ENCODE measurements at regions not wholly inside any gene's neighbourhood (a gene's known extent, or its start where the extent isn't known, plus 50 kb on each side); places are given as distances from the start of the nearest gene placed in this dataset.

DNA sequence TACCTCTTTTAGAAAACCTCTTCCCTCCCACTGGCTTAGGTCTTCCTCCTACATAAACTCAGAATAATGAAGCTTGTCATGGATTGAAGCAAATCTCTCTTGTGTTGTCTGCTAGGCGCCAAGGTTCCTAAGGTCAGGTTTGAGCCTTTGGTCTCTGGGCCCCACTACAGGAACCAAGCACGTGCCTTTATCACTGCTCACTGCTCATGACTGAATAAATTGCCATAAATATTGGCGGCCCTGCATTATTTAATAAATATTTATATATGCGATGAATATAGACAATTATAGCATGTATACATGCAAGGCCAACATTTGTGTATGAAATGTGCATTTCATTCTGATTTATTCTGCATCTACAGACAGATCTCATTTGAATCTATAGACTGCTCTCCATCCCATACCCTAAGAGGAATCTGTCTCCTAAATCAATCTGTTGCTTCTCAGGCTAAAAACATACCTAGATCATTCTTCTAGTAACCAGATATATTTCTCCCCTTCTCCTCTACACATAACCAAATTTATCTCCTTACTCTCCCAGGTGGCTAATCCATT, 1717.6 kb upstream of the TENM3 start:
- H3K4me3 Mint-ChIP-seq: no peak overlapping the region
- ATAC-seq (replicated peaks; ENCODE audit: extremely low read depth, poor library complexity, severe bottlenecking) (no peak), DNase-seq (ENCODE audit: low spot score in 2 of 2) (no peak)
- H3K36me3 Mint-ChIP-seq (ENCODE audit: insufficient read depth): peaks cover 2% of the 10 kb centered on the region
- H3K9me3 Mint-ChIP-seq: peaks cover 10% of the 10 kb centered on the region
- no peaks in the 10 kb centered on the region for H3K27me3 Mint-ChIP-seq
- H3K4me1 Mint-ChIP-seq: no peaks in the 10 kb centered on the region
- no peak overlapping the region for H3K27ac Mint-ChIP-seq (ENCODE audit: low read depth)

DNA sequence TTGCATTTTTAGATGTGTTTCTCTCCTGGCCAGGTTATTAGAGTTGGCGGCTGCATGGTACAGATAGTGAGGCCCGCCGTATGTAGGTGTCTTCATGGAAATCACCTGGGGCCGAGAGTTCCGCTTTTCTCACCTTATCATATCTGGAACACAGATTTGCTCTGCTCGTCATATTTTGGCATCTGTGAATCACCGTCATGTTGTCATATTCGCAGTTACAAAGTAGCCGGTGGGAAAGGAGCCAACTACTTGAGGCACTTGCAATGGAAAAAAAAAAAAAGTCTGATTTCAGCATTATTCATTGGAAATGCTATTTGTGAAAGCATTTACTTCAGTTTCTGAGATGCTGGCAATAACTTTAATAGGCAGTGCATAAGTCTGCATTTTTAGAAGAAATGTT, 1715.2 kb upstream of the TENM3 start:
- Mint-ChIP-seq H3K4me1 (no peaks in the 10 kb centered on the region), H3K9me3 (peaks cover 19% of the 10 kb centered on the region), H3K27me3 (no peaks in the 10 kb centered on the region), H3K27ac (ENCODE audit: low read depth) (no peak overlapping the region), H3K4me3 (no peak overlapping the region), H3K36me3 (ENCODE audit: insufficient read depth) (peaks cover 2% of the 10 kb centered on the region)
- no peak for DNase-seq (ENCODE audit: low spot score in 2 of 2)
- ATAC-seq (replicated peaks; ENCODE audit: extremely low read depth, poor library complexity, severe bottlenecking): no peak

DNA sequence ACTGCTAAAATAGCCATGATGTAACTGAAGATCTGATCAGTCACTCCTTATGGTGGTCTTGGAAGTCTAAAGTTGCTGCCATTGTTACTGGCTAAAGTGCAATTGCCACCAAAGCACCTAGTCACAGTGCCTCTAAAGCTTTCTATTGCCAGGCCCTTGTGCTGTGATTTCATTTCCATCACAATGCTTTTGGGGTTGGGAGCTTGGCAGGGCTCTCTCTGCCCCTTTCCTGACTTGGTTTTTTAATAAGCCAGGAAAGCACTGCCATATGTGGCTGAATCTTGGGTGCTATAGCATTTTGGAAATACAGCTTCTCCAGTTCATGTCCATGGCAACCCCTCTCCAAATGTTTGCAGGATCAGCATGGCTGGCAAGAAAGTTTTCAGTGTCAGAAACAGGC, 1712.4 kb upstream of the TENM3 start:
- Mint-ChIP-seq H3K4me3 (no peak overlapping the region), H3K27ac (ENCODE audit: low read depth) (no peak overlapping the region), H3K9me3 (peaks cover 15% of the 10 kb centered on the region), H3K4me1 (no peaks in the 10 kb centered on the region), H3K27me3 (no peaks in the 10 kb centered on the region), H3K36me3 (ENCODE audit: insufficient read depth) (peaks cover 2% of the 10 kb centered on the region)
- DNase-seq (ENCODE audit: low spot score in 2 of 2): no peak
- ATAC-seq (replicated peaks; ENCODE audit: extremely low read depth, poor library complexity, severe bottlenecking): no peak

DNA sequence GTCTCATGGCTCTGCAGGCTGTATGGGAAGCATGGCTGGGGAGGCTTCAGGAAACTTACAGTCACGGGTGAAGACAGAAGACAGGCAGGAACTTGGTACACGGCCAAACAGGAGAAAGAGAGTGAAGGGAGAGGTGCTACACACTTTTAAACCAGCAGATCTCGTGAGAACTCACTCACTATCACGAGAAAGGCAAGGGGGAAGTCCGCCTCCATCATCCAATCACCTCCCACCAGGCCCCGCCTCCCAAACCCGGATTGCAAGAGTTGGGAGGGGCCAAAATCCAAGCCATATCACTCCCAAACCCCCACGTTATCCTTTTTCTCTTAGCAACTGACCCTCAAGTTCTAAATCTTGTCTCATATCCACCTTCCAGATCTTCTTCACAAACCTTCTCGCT, 1710.5 kb upstream of the TENM3 start:
- DNase-seq (ENCODE audit: low spot score in 2 of 2) (no peak), ATAC-seq (replicated peaks; ENCODE audit: extremely low read depth, poor library complexity, severe bottlenecking) (no peak)
- Mint-ChIP-seq H3K4me1 (no peaks in the 10 kb centered on the region), H3K27me3 (no peaks in the 10 kb centered on the region), H3K36me3 (ENCODE audit: insufficient read depth) (peaks cover 2% of the 10 kb centered on the region), H3K9me3 (peaks cover 15% of the 10 kb centered on the region), H3K4me3 (no peak overlapping the region), H3K27ac (ENCODE audit: low read depth) (no peak overlapping the region)

DNA sequence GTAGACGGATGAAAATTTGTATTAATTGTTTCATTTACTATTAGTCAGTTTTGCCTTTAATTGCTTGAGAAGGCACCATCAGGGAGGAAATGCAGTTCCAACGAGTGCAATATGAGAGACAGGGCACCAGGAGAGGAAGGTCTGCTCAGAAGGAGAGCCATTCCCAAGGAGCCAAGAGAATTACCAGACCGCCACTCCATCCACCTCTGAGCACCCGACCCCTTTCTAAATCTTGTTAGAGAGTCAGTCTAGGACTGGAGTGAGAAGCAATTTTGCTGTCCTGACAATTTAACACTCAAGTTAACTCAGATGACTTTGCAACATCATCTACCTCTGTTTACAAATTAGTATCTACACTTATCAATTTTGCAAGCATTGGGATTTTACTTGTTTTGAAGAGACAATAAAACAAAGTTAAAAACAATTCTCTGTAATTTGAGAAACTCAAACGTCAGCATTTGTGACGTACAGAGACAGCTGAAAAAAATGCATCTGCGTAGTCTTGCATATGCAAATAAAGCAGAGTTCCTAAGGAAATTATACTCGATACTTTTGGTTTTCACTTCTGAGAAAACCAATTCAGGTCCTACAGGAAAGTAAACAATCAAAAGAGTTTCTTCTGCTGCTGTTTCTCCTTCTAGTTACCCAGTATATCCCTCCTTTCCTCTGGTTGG, 1704.7 kb upstream of the TENM3 start:
- H3K9me3 Mint-ChIP-seq: peaks cover 23% of the 10 kb centered on the region
- no peak overlapping the region for H3K27ac Mint-ChIP-seq (ENCODE audit: low read depth)
- no peaks in the 10 kb centered on the region for H3K36me3 Mint-ChIP-seq (ENCODE audit: insufficient read depth)
- DNase-seq (ENCODE audit: low spot score in 2 of 2) (no peak), ATAC-seq (replicated peaks; ENCODE audit: extremely low read depth, poor library complexity, severe bottlenecking) (no peak)
- H3K4me3 Mint-ChIP-seq: no peak overlapping the region
- H3K27me3 Mint-ChIP-seq: no peaks in the 10 kb centered on the region
- no peaks in the 10 kb centered on the region for H3K4me1 Mint-ChIP-seq

DNA sequence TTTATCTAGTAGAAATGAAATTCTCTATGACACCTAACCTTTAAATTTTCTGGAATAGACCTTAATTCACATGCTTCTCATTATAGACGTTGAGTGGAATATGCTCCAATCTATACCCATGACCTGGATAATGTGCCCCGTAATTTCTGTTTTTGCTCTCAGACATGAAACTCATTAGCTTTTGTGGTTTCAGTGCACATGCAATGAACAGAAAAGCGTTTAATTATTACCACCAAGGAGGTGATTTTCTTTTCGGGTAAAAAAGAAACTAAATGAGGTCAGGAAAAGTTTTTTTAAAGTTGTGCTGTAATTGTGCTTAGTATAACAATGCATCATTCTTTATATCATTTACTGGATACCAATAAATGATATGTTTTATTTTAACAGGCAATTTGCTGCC, 1703.9 kb upstream of the TENM3 start:
- Mint-ChIP-seq H3K4me3 (no peak overlapping the region), H3K4me1 (no peaks in the 10 kb centered on the region), H3K36me3 (ENCODE audit: insufficient read depth) (no peaks in the 10 kb centered on the region), H3K9me3 (peaks cover 24% of the 10 kb centered on the region), H3K27me3 (no peaks in the 10 kb centered on the region), H3K27ac (ENCODE audit: low read depth) (no peak overlapping the region)
- DNase-seq (ENCODE audit: low spot score in 2 of 2) (no peak), ATAC-seq (replicated peaks; ENCODE audit: extremely low read depth, poor library complexity, severe bottlenecking) (no peak)

DNA sequence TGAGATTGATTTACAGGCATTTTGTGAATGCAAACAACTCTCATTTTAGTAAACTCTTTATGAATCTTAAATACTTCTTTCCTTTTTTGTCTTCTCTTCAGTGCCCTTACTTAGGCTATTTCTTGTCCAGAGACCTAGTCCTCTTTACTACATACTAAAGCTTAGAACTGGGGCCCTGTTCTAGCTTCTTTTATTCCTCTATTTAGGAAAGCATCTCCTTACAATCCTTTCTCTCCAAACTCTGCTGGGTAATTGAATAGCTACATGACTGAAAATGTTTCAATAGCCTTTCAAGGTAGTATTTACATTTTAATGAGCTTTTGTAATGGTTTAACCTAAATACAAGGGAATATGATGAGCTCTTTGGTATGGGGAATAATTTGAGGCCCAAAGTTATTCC, 1701.5 kb upstream of the TENM3 start:
- peaks cover 24% of the 10 kb centered on the region for H3K9me3 Mint-ChIP-seq
- no peaks in the 10 kb centered on the region for H3K36me3 Mint-ChIP-seq (ENCODE audit: insufficient read depth)
- no peaks in the 10 kb centered on the region for H3K27me3 Mint-ChIP-seq
- ATAC-seq (replicated peaks; ENCODE audit: extremely low read depth, poor library complexity, severe bottlenecking) (no peak), DNase-seq (ENCODE audit: low spot score in 2 of 2) (no peak)
- H3K4me3 Mint-ChIP-seq: no peak overlapping the region
- no peaks in the 10 kb centered on the region for H3K4me1 Mint-ChIP-seq
- no peak overlapping the region for H3K27ac Mint-ChIP-seq (ENCODE audit: low read depth)

DNA sequence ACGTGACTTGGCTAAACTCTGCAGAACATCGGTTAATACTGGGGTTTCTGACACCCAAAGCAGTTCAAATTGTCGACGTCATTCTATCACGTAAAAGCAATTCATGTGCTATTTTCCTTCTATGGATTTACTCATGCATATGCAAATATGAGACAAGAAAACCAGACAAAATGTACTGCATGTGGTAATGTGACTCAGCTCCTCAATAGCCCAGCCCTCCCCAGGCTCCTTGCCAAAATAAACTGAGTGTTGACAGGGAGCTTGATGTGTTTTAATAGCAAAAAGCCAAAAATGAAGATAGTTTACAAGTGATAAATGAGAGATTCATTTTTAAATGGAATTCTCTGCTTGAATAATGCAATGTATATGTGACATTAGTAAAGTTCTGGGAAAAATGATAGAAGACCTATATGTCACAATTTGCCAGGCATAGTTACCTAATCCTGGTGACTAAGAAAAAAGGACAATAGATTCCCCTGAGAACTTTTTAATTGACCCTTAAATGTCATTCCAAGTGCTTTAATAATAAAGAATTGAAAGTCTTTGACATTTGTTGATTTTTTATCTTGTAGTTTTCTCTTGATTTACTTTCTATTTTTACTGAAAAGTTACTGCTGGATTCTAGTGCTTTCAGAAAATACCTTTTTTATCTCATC, 1700.6 kb upstream of the TENM3 start:
- ATAC-seq (replicated peaks; ENCODE audit: extremely low read depth, poor library complexity, severe bottlenecking) (no peak), DNase-seq (ENCODE audit: low spot score in 2 of 2) (no peak)
- H3K4me1 Mint-ChIP-seq: no peaks in the 10 kb centered on the region
- peaks cover 21% of the 10 kb centered on the region for H3K9me3 Mint-ChIP-seq
- no peak overlapping the region for H3K4me3 Mint-ChIP-seq
- H3K27me3 Mint-ChIP-seq: no peaks in the 10 kb centered on the region
- H3K36me3 Mint-ChIP-seq (ENCODE audit: insufficient read depth): no peaks in the 10 kb centered on the region
- H3K27ac Mint-ChIP-seq (ENCODE audit: low read depth): no peak overlapping the region

DNA sequence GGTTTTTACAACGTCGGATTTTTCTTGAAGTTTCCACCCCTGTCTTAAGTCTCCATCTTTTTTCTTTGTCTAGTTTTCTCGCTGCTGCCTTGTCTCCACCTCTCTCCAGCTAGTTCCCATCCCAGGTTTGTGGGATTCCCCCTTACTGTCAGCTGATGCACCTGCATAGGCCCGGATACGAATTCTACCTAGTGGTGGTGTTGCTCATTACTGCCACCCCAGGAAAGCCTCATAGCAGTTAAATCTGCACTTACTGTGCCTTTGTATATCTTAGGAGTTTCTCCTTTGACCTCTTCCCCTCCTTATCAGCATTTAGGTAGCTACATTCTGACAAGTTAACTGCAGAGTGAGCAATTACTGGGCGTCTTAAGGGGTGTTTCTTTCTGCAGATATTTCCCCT, 1693.1 kb upstream of the TENM3 start:
- no peaks in the 10 kb centered on the region for H3K4me1 Mint-ChIP-seq
- DNase-seq (ENCODE audit: low spot score in 2 of 2) (no peak), ATAC-seq (replicated peaks; ENCODE audit: extremely low read depth, poor library complexity, severe bottlenecking) (no peak)
- no peak overlapping the region for H3K4me3 Mint-ChIP-seq
- H3K27me3 Mint-ChIP-seq: no peaks in the 10 kb centered on the region
- H3K36me3 Mint-ChIP-seq (ENCODE audit: insufficient read depth): no peaks in the 10 kb centered on the region
- no peak overlapping the region for H3K27ac Mint-ChIP-seq (ENCODE audit: low read depth)
- H3K9me3 Mint-ChIP-seq: peaks cover 19% of the 10 kb centered on the region

DNA sequence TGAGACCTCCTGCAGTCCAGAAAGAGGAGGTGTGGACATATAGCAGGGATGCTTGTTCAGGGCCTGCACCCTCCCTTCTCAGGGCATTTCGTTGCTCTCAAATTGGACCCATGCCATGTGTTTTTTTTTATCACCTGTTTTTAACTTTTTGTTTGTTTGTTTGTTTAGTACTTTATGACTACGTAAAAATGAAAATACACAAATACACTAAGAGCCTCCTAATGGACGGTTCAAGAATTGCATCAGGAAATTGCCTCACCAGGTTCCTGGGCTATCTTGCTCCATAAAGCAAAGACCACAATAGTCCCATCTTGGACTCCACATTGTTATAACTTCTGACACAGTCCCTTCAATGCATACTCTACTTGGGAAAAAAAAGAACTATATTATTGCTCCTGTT, 1685.9 kb upstream of the TENM3 start:
- Mint-ChIP-seq H3K4me1 (no peaks in the 10 kb centered on the region), H3K27ac (ENCODE audit: low read depth) (no peak overlapping the region), H3K9me3 (peaks cover 13% of the 10 kb centered on the region), H3K4me3 (no peak overlapping the region), H3K36me3 (ENCODE audit: insufficient read depth) (no peaks in the 10 kb centered on the region), H3K27me3 (no peaks in the 10 kb centered on the region)
- ATAC-seq (replicated peaks; ENCODE audit: extremely low read depth, poor library complexity, severe bottlenecking) (no peak), DNase-seq (ENCODE audit: low spot score in 2 of 2) (no peak)

DNA sequence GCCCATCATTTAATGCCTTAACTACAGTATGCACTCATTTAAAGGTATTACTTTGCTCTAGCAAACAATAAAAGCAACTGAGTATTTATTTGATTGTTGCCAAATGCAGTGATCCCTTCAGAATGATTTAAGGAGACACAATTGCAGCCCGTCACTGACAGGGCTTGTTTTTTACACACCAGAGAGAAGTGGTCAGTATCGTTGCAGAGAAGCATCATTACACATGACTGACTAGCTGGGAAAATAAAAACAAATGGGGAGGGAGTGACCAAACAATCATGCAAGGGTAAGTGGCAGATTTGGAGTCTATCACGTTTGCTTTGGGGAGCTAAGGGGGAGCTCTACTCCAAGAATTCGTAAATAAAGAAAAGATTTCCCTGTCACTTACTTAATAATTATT, 1685.3 kb upstream of the TENM3 start:
- Mint-ChIP-seq H3K4me1 (no peaks in the 10 kb centered on the region), H3K4me3 (no peak overlapping the region), H3K36me3 (ENCODE audit: insufficient read depth) (no peaks in the 10 kb centered on the region), H3K27ac (ENCODE audit: low read depth) (no peak overlapping the region), H3K9me3 (peaks cover 13% of the 10 kb centered on the region), H3K27me3 (no peaks in the 10 kb centered on the region)
- ATAC-seq (replicated peaks; ENCODE audit: extremely low read depth, poor library complexity, severe bottlenecking) (no peak), DNase-seq (ENCODE audit: low spot score in 2 of 2) (no peak)

DNA sequence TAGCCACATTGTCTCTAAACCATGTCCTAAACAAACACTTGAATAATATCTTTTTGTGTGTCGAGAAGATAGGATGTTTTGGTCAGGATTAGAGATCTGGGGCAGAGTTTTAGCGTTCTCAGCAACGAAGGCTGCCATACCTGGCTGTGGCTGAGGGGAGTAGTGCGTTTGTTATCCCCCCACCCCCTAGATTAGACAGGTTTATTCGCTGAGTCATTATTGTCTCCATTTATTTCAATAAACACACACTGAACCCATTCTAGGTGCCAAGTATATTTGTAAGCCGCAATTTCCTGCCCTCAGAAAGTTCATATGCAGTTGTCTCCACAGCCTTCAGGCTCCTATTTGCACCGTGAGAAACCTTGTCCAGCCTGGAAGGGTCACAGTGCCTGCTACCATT, 1684.8 kb upstream of the TENM3 start:
- H3K27me3 Mint-ChIP-seq: no peaks in the 10 kb centered on the region
- H3K27ac Mint-ChIP-seq (ENCODE audit: low read depth): no peak overlapping the region
- no peaks in the 10 kb centered on the region for H3K4me1 Mint-ChIP-seq
- ATAC-seq (replicated peaks; ENCODE audit: extremely low read depth, poor library complexity, severe bottlenecking): no peak
- peaks cover 13% of the 10 kb centered on the region for H3K9me3 Mint-ChIP-seq
- no peaks in the 10 kb centered on the region for H3K36me3 Mint-ChIP-seq (ENCODE audit: insufficient read depth)
- H3K4me3 Mint-ChIP-seq: no peak overlapping the region
- DNase-seq (ENCODE audit: low spot score in 2 of 2): no peak

DNA sequence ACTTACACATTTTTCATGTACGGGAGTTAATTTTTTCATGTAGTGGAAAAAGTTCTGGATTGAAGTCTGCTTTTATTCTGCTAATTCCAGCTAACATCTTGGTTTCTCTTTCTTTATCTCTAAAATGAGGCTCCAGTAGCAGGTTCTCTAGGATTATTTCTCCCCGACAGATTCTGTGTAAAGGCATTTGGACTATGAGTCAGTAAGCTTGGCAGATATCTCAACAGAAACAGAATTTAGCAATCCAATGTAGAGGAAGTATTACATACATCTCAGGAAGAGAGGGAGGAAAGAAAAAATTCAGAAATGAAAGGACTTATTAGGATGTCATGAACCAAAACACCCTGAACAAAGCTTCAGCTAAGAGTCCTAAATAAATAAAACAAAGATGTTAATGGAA, 1682.3 kb upstream of the TENM3 start:
- DNase-seq (ENCODE audit: low spot score in 2 of 2): no peak

More for the DNA sequence above, 1682.3 kb upstream of the TENM3 start:
- no peak for ATAC-seq (replicated peaks; ENCODE audit: extremely low read depth, poor library complexity, severe bottlenecking)
- Mint-ChIP-seq H3K4me3 (no peak overlapping the region), H3K27ac (ENCODE audit: low read depth) (no peak overlapping the region), H3K27me3 (no peaks in the 10 kb centered on the region), H3K36me3 (ENCODE audit: insufficient read depth) (no peaks in the 10 kb centered on the region), H3K9me3 (peaks cover 8% of the 10 kb centered on the region), H3K4me1 (no peaks in the 10 kb centered on the region)

All from central memory CD8-positive, alpha-beta T cell (primary cell).